Neural progenitor cell (in vitro differentiated cells): ENCODE measurements at regions not wholly inside any gene's neighbourhood (a gene's known extent, or its start where the extent isn't known, plus 50 kb on each side); places are given as distances from the start of the nearest gene placed in this dataset.

Source experiments
- EZH2 ChIP-seq: fragments of 200-600 bp; sonication (generic); IDR thresholded peaks from 2 replicates; pipeline ENCODE4 v1.6.1; 2017; ENCODE audit warnings: antibody characterized with exemption, mild to moderate bottlenecking, moderate library complexity
- TF ChIP-seq, protein P1 (sequence below): fragments of 200-600 bp; sonication (generic); IDR thresholded peaks from 2 replicates; pipeline ENCODE4 v1.5.1; 2017; ENCODE audit warnings: antibody characterized with exemption, mild to moderate bottlenecking

DNA sequence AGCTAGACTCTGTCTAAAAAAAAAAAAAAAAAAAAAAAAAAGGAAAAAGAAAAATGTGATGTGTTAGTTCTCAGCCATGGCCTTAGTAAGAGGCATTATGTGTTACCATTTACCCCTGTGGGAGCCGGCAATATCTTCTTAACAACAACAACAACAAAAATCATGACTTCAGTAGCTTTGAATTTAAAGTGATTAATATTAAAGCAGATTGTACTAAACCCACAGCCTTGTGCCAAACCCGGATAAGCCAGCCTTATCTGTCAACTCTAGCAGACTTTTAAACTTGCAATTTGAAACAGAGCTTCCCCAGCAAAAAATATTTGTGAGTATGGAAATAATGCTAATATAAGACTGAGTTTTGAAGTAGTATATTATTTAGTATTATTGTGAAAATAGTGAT lies 462.1 kb upstream of the GNPDA2 start:
- TF ChIP-seq, protein P1, sequence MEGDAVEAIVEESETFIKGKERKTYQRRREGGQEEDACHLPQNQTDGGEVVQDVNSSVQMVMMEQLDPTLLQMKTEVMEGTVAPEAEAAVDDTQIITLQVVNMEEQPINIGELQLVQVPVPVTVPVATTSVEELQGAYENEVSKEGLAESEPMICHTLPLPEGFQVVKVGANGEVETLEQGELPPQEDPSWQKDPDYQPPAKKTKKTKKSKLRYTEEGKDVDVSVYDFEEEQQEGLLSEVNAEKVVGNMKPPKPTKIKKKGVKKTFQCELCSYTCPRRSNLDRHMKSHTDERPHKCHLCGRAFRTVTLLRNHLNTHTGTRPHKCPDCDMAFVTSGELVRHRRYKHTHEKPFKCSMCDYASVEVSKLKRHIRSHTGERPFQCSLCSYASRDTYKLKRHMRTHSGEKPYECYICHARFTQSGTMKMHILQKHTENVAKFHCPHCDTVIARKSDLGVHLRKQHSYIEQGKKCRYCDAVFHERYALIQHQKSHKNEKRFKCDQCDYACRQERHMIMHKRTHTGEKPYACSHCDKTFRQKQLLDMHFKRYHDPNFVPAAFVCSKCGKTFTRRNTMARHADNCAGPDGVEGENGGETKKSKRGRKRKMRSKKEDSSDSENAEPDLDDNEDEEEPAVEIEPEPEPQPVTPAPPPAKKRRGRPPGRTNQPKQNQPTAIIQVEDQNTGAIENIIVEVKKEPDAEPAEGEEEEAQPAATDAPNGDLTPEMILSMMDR, result no peak
- no peak for TF ChIP-seq EZH2
